ENCODE measurements at regions not wholly inside any gene's neighbourhood (a gene's known extent, or its start where the extent isn't known, plus 50 kb on each side); places are given as distances from the start of the nearest gene placed in this dataset.

GRCh38 chr10:85362401-85362800 lies 1004.2 kb downstream of the GRID1 start:
- no peak overlapping the region for H3K23ac ChIP-seq (ENCODE audit: low read length)
- H3K14ac ChIP-seq (ENCODE audit: low read length) = no peak overlapping the region
- WGBS (ENCODE audit: extremely low coverage, insufficient coverage, insufficient read length) = no CpG with 5 or more reads among the region's 1 CpG
- no peak overlapping the region for H2BK120ac ChIP-seq (ENCODE audit: insufficient read depth, low read length, poor library complexity)
- no peak overlapping the region for H3K18ac ChIP-seq (ENCODE audit: low read length)
- H3K9me3 ChIP-seq (ENCODE audit: insufficient read depth, low read depth, low read length) = no peaks in the 10 kb centered on the region
- no peaks in the 10 kb centered on the region for H3K79me1 ChIP-seq (ENCODE audit: low read length)
- H3K4ac ChIP-seq (ENCODE audit: low read depth, low read length) = no peak overlapping the region
- H4K12ac ChIP-seq (ENCODE audit: low read depth, low read length) = no peak overlapping the region
- H2AFZ ChIP-seq (ENCODE audit: insufficient read depth, low read length, poor library complexity) = no peak overlapping the region
- no peak overlapping the region for H3K27ac ChIP-seq (ENCODE audit: low read depth, low read length)
- no peaks in the 10 kb centered on the region for H3K27me3 ChIP-seq (ENCODE audit: insufficient read depth, low read length)
- H3K9ac ChIP-seq (ENCODE audit: low read length) = no peak overlapping the region
- no peak overlapping the region for H3K4me3 ChIP-seq (ENCODE audit: low read depth, low read length)
- H4K8ac ChIP-seq (ENCODE audit: low read depth, low read length) = no peak overlapping the region
- H3K4me2 ChIP-seq (ENCODE audit: low read length) = no peak overlapping the region
- H4K91ac ChIP-seq (ENCODE audit: low read depth, low read length) = no peak overlapping the region
- H2BK12ac ChIP-seq (ENCODE audit: low read length) = no peak overlapping the region
- DNase-seq = no peak
- H3K79me2 ChIP-seq (ENCODE audit: control insufficient read depth, insufficient read depth, low read length, poor library complexity) = no peaks in the 10 kb centered on the region
- H3K36me3 ChIP-seq (ENCODE audit: control insufficient read depth in 1 of 2, insufficient read depth in 2 of 2, low read length in 2 of 2) = no peaks in the 10 kb centered on the region
- H2BK5ac ChIP-seq (ENCODE audit: low read depth, low read length, poor library complexity) = no peak overlapping the region
- H3K4me1 ChIP-seq (ENCODE audit: control insufficient read depth in 1 of 2, insufficient read depth in 2 of 2, low read length in 2 of 2) = no peaks in the 10 kb centered on the region
- no peak overlapping the region for H2AK5ac ChIP-seq (ENCODE audit: low read length)

GRCh38 chr10:85377029-85377806 lies 989.4 kb downstream of the GRID1 start:
- Histone ChIP-seq H3K36me3 (ENCODE audit: control insufficient read depth in 1 of 2, insufficient read depth in 2 of 2, low read length in 2 of 2) (no peaks in the 10 kb centered on the region), H4K8ac (ENCODE audit: low read depth, low read length) (no peak overlapping the region), H3K4me2 (ENCODE audit: low read length) (no peak overlapping the region), H3K14ac (ENCODE audit: low read length) (no peak overlapping the region), H3K9me3 (ENCODE audit: insufficient read depth, low read depth, low read length) (no peaks in the 10 kb centered on the region), H2BK12ac (ENCODE audit: low read length) (no peak overlapping the region), H2BK5ac (ENCODE audit: low read depth, low read length, poor library complexity) (no peak overlapping the region), H3K79me1 (ENCODE audit: low read length) (no peaks in the 10 kb centered on the region), H3K9ac (ENCODE audit: low read length) (no peak overlapping the region), H3K27me3 (ENCODE audit: insufficient read depth, low read length) (no peaks in the 10 kb centered on the region), H3K27ac (ENCODE audit: low read depth, low read length) (no peak overlapping the region), H2BK120ac (ENCODE audit: insufficient read depth, low read length, poor library complexity) (no peak overlapping the region), H2AK5ac (ENCODE audit: low read length) (no peak overlapping the region), H3K4ac (ENCODE audit: low read depth, low read length) (no peak overlapping the region), H3K79me2 (ENCODE audit: control insufficient read depth, insufficient read depth, low read length, poor library complexity) (no peaks in the 10 kb centered on the region), H4K91ac (ENCODE audit: low read depth, low read length) (no peak overlapping the region), H3K4me1 (ENCODE audit: control insufficient read depth in 1 of 2, insufficient read depth in 2 of 2, low read length in 2 of 2) (no peaks in the 10 kb centered on the region), H3K4me3 (ENCODE audit: low read depth, low read length) (no peak overlapping the region), H3K18ac (ENCODE audit: low read length) (no peak overlapping the region), H3K23ac (ENCODE audit: low read length) (no peak overlapping the region), H4K12ac (ENCODE audit: low read depth, low read length) (no peak overlapping the region), H2AFZ (ENCODE audit: insufficient read depth, low read length, poor library complexity) (no peak overlapping the region)
- DNase-seq = no peak
- no CpG with 5 or more reads among the region's 10 CpGs for WGBS (ENCODE audit: extremely low coverage, insufficient coverage, insufficient read length)

- H2BK12ac ChIP-seq (ENCODE audit: low read length) = no peak overlapping the region
- no peak overlapping the region for H3K23ac ChIP-seq (ENCODE audit: low read length)
- whole genome bisulfite sequencing (ENCODE audit: extremely low coverage, insufficient coverage, insufficient read length) = no CpG with 5 or more reads among the region's 3 CpGs
- H2AFZ ChIP-seq (ENCODE audit: insufficient read depth, low read length, poor library complexity) = no peak overlapping the region
- no peak overlapping the region for H3K4ac ChIP-seq (ENCODE audit: low read depth, low read length)
- H3K27ac ChIP-seq (ENCODE audit: low read depth, low read length) = no peak overlapping the region
- no peaks in the 10 kb centered on the region for H3K79me2 ChIP-seq (ENCODE audit: control insufficient read depth, insufficient read depth, low read length, poor library complexity)
- no peaks in the 10 kb centered on the region for H3K9me3 ChIP-seq (ENCODE audit: insufficient read depth, low read depth, low read length)
- H2BK5ac ChIP-seq (ENCODE audit: low read depth, low read length, poor library complexity) = no peak overlapping the region
- DNase-seq = no peak
- H4K12ac ChIP-seq (ENCODE audit: low read depth, low read length) = no peak overlapping the region
- H4K8ac ChIP-seq (ENCODE audit: low read depth, low read length) = no peak overlapping the region
- H2BK120ac ChIP-seq (ENCODE audit: insufficient read depth, low read length, poor library complexity) = no peak overlapping the region
- no peak overlapping the region for H3K9ac ChIP-seq (ENCODE audit: low read length)
- H3K4me3 ChIP-seq (ENCODE audit: low read depth, low read length) = no peak overlapping the region
- H3K18ac ChIP-seq (ENCODE audit: low read length) = no peak overlapping the region
- H4K91ac ChIP-seq (ENCODE audit: low read depth, low read length) = no peak overlapping the region
- no peak overlapping the region for H2AK5ac ChIP-seq (ENCODE audit: low read length)
- no peaks in the 10 kb centered on the region for H3K4me1 ChIP-seq (ENCODE audit: control insufficient read depth in 1 of 2, insufficient read depth in 2 of 2, low read length in 2 of 2)
- no peak overlapping the region for H3K14ac ChIP-seq (ENCODE audit: low read length)
- H3K79me1 ChIP-seq (ENCODE audit: low read length) = no peaks in the 10 kb centered on the region
- H3K36me3 ChIP-seq (ENCODE audit: control insufficient read depth in 1 of 2, insufficient read depth in 2 of 2, low read length in 2 of 2) = no peaks in the 10 kb centered on the region
- no peak overlapping the region for H3K4me2 ChIP-seq (ENCODE audit: low read length)
- H3K27me3 ChIP-seq (ENCODE audit: insufficient read depth, low read length) = no peaks in the 10 kb centered on the region
Measured at GRCh38 chr10:85379338-85379737, 987.3 kb downstream of the GRID1 start.

GRCh38 chr10:85400981-85401695 lies 965.5 kb downstream of the GRID1 start:
- no peak overlapping the region for H3K14ac ChIP-seq (ENCODE audit: low read length)

More at GRCh38 chr10:85400981-85401695, 965.5 kb downstream of the GRID1 start:
- no peak for DNase-seq
- Histone ChIP-seq H3K27me3 (ENCODE audit: insufficient read depth, low read length) (no peaks in the 10 kb centered on the region), H4K91ac (ENCODE audit: low read depth, low read length) (no peak overlapping the region), H4K12ac (ENCODE audit: low read depth, low read length) (no peak overlapping the region), H3K79me1 (ENCODE audit: low read length) (no peaks in the 10 kb centered on the region), H3K27ac (ENCODE audit: low read depth, low read length) (no peak overlapping the region), H3K4me3 (ENCODE audit: low read depth, low read length) (no peak overlapping the region), H3K9ac (ENCODE audit: low read length) (no peak overlapping the region), H2AFZ (ENCODE audit: insufficient read depth, low read length, poor library complexity) (no peak overlapping the region), H4K8ac (ENCODE audit: low read depth, low read length) (no peak overlapping the region), H3K9me3 (ENCODE audit: insufficient read depth, low read depth, low read length) (no peaks in the 10 kb centered on the region), H2BK5ac (ENCODE audit: low read depth, low read length, poor library complexity) (no peak overlapping the region), H3K4me2 (ENCODE audit: low read length) (no peak overlapping the region), H3K23ac (ENCODE audit: low read length) (no peak overlapping the region), H3K4ac (ENCODE audit: low read depth, low read length) (no peak overlapping the region), H2BK12ac (ENCODE audit: low read length) (no peak overlapping the region), H3K36me3 (ENCODE audit: control insufficient read depth in 1 of 2, insufficient read depth in 2 of 2, low read length in 2 of 2) (no peaks in the 10 kb centered on the region), H3K18ac (ENCODE audit: low read length) (no peak overlapping the region), H2BK120ac (ENCODE audit: insufficient read depth, low read length, poor library complexity) (no peak overlapping the region), H3K79me2 (ENCODE audit: control insufficient read depth, insufficient read depth, low read length, poor library complexity) (no peaks in the 10 kb centered on the region), H3K4me1 (ENCODE audit: control insufficient read depth in 1 of 2, insufficient read depth in 2 of 2, low read length in 2 of 2) (no peaks in the 10 kb centered on the region), H2AK5ac (ENCODE audit: low read length) (no peak overlapping the region)
- WGBS (ENCODE audit: extremely low coverage, insufficient coverage, insufficient read length) = no CpG with 5 or more reads among the region's 1 CpG
